ENCODE measurements at regions not wholly inside any gene's neighbourhood (a gene's known extent, or its start where the extent isn't known, plus 50 kb on each side); places are given as distances from the start of the nearest gene placed in this dataset.

DNA sequence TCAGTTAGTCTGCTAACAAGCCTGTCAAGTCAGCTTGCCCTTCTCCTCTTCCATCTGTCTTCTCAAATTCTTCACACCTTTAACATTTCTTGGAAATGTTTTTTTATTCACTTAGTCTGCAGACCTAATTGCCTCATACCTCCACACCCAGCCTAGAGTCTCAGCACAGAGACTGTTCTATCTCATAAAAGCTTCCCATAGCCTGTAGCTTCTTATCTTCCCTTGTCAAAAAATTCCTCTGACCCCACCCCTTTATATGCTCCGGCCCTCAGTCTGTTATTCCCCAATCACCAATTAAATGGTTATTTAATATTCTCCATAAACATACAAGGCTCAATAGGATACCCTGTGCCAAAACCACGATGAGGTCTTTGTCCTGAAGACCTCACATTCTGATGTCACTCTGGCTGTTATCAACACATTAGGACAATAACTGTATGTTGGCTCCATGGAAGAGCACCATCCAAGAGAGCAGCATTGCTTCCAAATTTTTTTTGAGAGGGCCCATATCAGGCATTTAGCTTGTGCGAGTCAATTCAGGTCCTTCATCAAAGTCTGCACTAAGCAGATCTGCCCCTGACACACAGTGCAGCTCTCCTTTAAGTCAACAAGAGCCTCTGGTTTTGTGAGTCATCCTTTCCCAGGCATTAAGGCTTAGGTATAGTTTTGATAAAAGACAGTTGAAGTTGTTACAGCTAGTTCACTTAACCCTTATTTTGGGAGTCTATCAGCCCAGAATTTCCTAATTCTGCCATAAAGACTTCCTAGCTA, 83.2 kb upstream of the TBX18 start (continued):
- TF ChIP-seq ZFP1 (CRISPR knock-in tag; IDR thresholded peaks at IDR 0.05), result no peak
- TF ChIP-seq LEF1 (IDR thresholded peaks at IDR 0.05), result no peak
- TF ChIP-seq MCM5 (IDR thresholded peaks at IDR 0.05; ENCODE audit: low read depth), result no peak
- TF ChIP-seq MCM7 (IDR thresholded peaks at IDR 0.05), result no peak
- no peak for TF ChIP-seq ZNF24 (IDR thresholded peaks at IDR 0.05)
- TF ChIP-seq SREBF2 (CRISPR knock-in tag; IDR thresholded peaks at IDR 0.05), result no peak
- TF ChIP-seq CBFA2T3 (IDR thresholded peaks at IDR 0.05), result peak; percentile 38; the same call in 1 of the 2 replicates
- TF ChIP-seq ELF4 (CRISPR knock-in tag; IDR thresholded peaks at IDR 0.05), result no peak
- TF ChIP-seq THRAP3 (IDR thresholded peaks at IDR 0.05; ENCODE audit: borderline replicate concordance), result no peak
- no peak for TF ChIP-seq NCOA4 (IDR thresholded peaks at IDR 0.05; ENCODE audit: partially characterized antibody)
- TF ChIP-seq, protein P1, sequence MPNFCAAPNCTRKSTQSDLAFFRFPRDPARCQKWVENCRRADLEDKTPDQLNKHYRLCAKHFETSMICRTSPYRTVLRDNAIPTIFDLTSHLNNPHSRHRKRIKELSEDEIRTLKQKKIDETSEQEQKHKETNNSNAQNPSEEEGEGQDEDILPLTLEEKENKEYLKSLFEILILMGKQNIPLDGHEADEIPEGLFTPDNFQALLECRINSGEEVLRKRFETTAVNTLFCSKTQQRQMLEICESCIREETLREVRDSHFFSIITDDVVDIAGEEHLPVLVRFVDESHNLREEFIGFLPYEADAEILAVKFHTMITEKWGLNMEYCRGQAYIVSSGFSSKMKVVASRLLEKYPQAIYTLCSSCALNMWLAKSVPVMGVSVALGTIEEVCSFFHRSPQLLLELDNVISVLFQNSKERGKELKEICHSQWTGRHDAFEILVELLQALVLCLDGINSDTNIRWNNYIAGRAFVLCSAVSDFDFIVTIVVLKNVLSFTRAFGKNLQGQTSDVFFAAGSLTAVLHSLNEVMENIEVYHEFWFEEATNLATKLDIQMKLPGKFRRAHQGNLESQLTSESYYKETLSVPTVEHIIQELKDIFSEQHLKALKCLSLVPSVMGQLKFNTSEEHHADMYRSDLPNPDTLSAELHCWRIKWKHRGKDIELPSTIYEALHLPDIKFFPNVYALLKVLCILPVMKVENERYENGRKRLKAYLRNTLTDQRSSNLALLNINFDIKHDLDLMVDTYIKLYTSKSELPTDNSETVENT (CRISPR knock-in tag; IDR thresholded peaks at IDR 0.05), result no peak
- TF ChIP-seq GABPB2 (CRISPR knock-in tag; conservative IDR thresholded peaks at IDR 0.05), result no peak
- TF ChIP-seq FOSL1 (tag; conservative IDR thresholded peaks at IDR 0.05), result peak; percentile 93
- no peak for TF ChIP-seq HMGN3 (IDR thresholded peaks at IDR 0.05; ENCODE audit: borderline replicate concordance, extremely low read depth, insufficient read length, low read depth, low read length)
- TF ChIP-seq, protein P2, sequence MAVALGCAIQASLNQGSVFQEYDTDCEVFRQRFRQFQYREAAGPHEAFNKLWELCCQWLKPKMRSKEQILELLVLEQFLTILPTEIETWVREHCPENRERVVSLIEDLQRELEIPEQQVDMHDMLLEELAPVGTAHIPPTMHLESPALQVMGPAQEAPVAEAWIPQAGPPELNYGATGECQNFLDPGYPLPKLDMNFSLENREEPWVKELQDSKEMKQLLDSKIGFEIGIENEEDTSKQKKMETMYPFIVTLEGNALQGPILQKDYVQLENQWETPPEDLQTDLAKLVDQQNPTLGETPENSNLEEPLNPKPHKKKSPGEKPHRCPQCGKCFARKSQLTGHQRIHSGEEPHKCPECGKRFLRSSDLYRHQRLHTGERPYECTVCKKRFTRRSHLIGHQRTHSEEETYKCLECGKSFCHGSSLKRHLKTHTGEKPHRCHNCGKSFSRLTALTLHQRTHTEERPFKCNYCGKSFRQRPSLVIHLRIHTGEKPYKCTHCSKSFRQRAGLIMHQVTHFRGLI (CRISPR knock-in tag; IDR thresholded peaks at IDR 0.05), result no peak
- no peak for TF ChIP-seq SIN3A (IDR thresholded peaks at IDR 0.05; ENCODE audit: borderline replicate concordance in 2 of 2, control insufficient read depth in 1 of 2, low read depth in 2 of 2, low read length in 2 of 2)
- TF ChIP-seq, protein P3, sequence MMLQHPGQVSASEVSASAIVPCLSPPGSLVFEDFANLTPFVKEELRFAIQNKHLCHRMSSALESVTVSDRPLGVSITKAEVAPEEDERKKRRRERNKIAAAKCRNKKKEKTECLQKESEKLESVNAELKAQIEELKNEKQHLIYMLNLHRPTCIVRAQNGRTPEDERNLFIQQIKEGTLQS (IDR thresholded peaks at IDR 0.05), result peak; percentile 40; the same call in 1 of the 2 replicates
- TF ChIP-seq, protein P3 (CRISPR knock-in tag; conservative IDR thresholded peaks at IDR 0.05), result no peak
- TF ChIP-seq KAT8 (IDR thresholded peaks at IDR 0.05; ENCODE audit: low read depth), result no peak
- TF ChIP-seq ZNF444 (CRISPR knock-in tag; IDR thresholded peaks at IDR 0.05), result no peak
- no peak for TF ChIP-seq POLR2A (conservative IDR thresholded peaks at IDR 0.05)
- TF ChIP-seq, protein P4, sequence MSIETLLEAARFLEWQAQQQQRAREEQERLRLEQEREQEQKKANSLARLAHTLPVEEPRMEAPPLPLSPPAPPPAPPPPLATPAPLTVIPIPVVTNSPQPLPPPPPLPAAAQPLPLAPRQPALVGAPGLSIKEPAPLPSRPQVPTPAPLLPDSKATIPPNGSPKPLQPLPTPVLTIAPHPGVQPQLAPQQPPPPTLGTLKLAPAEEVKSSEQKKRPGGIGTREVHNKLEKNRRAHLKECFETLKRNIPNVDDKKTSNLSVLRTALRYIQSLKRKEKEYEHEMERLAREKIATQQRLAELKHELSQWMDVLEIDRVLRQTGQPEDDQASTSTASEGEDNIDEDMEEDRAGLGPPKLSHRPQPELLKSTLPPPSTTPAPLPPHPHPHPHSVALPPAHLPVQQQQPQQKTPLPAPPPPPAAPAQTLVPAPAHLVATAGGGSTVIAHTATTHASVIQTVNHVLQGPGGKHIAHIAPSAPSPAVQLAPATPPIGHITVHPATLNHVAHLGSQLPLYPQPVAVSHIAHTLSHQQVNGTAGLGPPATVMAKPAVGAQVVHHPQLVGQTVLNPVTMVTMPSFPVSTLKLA (conservative IDR thresholded peaks at IDR 0.05), result no peak
- no peak for TF ChIP-seq ZNF75A (CRISPR knock-in tag; IDR thresholded peaks at IDR 0.05)
- no peak for TF ChIP-seq SP1 (CRISPR knock-in tag; IDR thresholded peaks at IDR 0.05)
- TF ChIP-seq RCOR1 (IDR thresholded peaks at IDR 0.05; ENCODE audit: borderline replicate concordance in 1 of 2, low read depth in 2 of 2, low read length in 2 of 2), result no peak
- TF ChIP-seq CHD2 (IDR thresholded peaks at IDR 0.05; ENCODE audit: low read depth, low read length), result no peak

Measured in K562 (cell line).